Activated CD8-positive, alpha-beta T cell treated with anti-CD3 and anti-CD28 coated beads for 36 hours (primary cell): ENCODE measurements at regions not wholly inside any gene's neighbourhood (a gene's known extent, or its start where the extent isn't known, plus 50 kb on each side); places are given as distances from the start of the nearest gene placed in this dataset.
"Not testable (repeated sequence)": the region's sequence is repeated elsewhere in the genome, so short reads cannot be mapped to it uniquely, and the experiment has no call there.

Experiments used
- ATAC-seq: fragments of 200-7000 bp; cut with Tn5 transposase; one replicate; pipeline ENCODE4 v1.10.0; 2021; ENCODE audit warnings: mild to moderate bottlenecking, moderate library complexity
- CTCF ChIA-PET: fragments of 350-600 bp; sonication (Branson Sonifier 250); formaldehyde crosslinking; loops from one replicate; lab custom pipeline; 2021; ENCODE audit warnings: antibody characterized with exemption; lab: Charles Lee
- POLR2A ChIA-PET: fragments of 350-600 bp; sonication (Branson Sonifier 250); formaldehyde crosslinking; loops from one replicate; lab custom pipeline; 2021; ENCODE audit warnings: antibody characterized with exemption; lab: Charles Lee
- DNase-seq: peaks from one replicate; pipeline ENCODE4 v3.0.0-alpha.2; 2020
- H3K27ac Mint-ChIP-seq: one replicate; pipeline ENCODE4 v1.8.0; 2021; ENCODE audit warnings: mild to moderate bottlenecking, mixed read lengths
- H3K27me3 Mint-ChIP-seq: one replicate; pipeline ENCODE4 v1.8.0; 2021; ENCODE audit warnings: mixed read lengths
- H3K36me3 Mint-ChIP-seq: one replicate; pipeline ENCODE4 v1.8.0; 2021; ENCODE audit warnings: low read depth, mixed read lengths
- H3K4me1 Mint-ChIP-seq: one replicate; pipeline ENCODE4 v1.8.0; 2021; ENCODE audit warnings: low read depth, mixed read lengths
- H3K4me3 Mint-ChIP-seq: one replicate; pipeline ENCODE4 v1.8.0; 2021; ENCODE audit warnings: mild to moderate bottlenecking, moderate library complexity, mixed read lengths
- H3K9me3 Mint-ChIP-seq: one replicate; pipeline ENCODE4 v1.8.0; 2021; ENCODE audit warnings: mixed read lengths
- CTCF ChIP-seq: fragments of 200-600 bp; IDR thresholded peaks from one replicate; pipeline ENCODE4 v1.8.0; 2022; ENCODE audit warnings: antibody characterized with exemption, mild to moderate bottlenecking
- intact Hi-C: fragments of 100-400 bp; cut with micrococcal nuclease; formaldehyde crosslinking; loops from one replicate; pipeline ENCODE4 v1.10.0; 2022

GRCh38 chr1:80155371-80155770, 1148.8 kb upstream of the ADGRL4 start:
- no peak overlapping the region for H3K4me3 Mint-ChIP-seq
- no peak for ATAC-seq
- peaks cover 11% of the 10 kb centered on the region for H3K9me3 Mint-ChIP-seq
- no peak for DNase-seq
- intact Hi-C loops = no loop called here
- H3K4me1 Mint-ChIP-seq = no peaks in the 10 kb centered on the region
- CTCF ChIA-PET = no interaction called here
- TF ChIP-seq CTCF = no peak
- no peaks in the 10 kb centered on the region for H3K36me3 Mint-ChIP-seq
- H3K27ac Mint-ChIP-seq = no peak overlapping the region
- H3K27me3 Mint-ChIP-seq = no peaks in the 10 kb centered on the region
- POLR2A ChIA-PET = no interaction called here

- ChIA-PET CTCF (no interaction called here), POLR2A (no interaction called here)
- Mint-ChIP-seq H3K4me3 (no peak overlapping the region), H3K27me3 (no peaks in the 10 kb centered on the region), H3K9me3 (peaks cover 18% of the 10 kb centered on the region), H3K4me1 (no peaks in the 10 kb centered on the region), H3K36me3 (no peaks in the 10 kb centered on the region), H3K27ac (no peak overlapping the region)
- intact Hi-C loops = no loop called here
- no peak for TF ChIP-seq CTCF
- no peak for ATAC-seq
- no peak for DNase-seq
Observed at GRCh38 chr1:80154176-80154575, 1147.6 kb upstream of the ADGRL4 start.

GRCh38 chr1:80153762-80154161, 1147.2 kb upstream of the ADGRL4 start:
- DNase-seq (no peak), ATAC-seq (no peak)
- TF ChIP-seq CTCF = no peak
- Mint-ChIP-seq H3K27me3 (no peaks in the 10 kb centered on the region), H3K4me1 (no peaks in the 10 kb centered on the region), H3K9me3 (peaks cover 20% of the 10 kb centered on the region), H3K27ac (no peak overlapping the region), H3K36me3 (no peaks in the 10 kb centered on the region), H3K4me3 (no peak overlapping the region)
- ChIA-PET CTCF (no interaction called here), POLR2A (no interaction called here)
- intact Hi-C loops = no loop called here

- no peaks in the 10 kb centered on the region for H3K4me1 Mint-ChIP-seq
- intact Hi-C loops = no loop called here
- no peak overlapping the region for H3K27ac Mint-ChIP-seq
- ChIA-PET CTCF (no interaction called here), POLR2A (no interaction called here)
- DNase-seq (no peak), ATAC-seq (no peak)
- no peak for TF ChIP-seq CTCF
- no peaks in the 10 kb centered on the region for H3K36me3 Mint-ChIP-seq
- H3K9me3 Mint-ChIP-seq = peaks cover 9% of the 10 kb centered on the region
- no peak overlapping the region for H3K4me3 Mint-ChIP-seq
- H3K27me3 Mint-ChIP-seq = no peaks in the 10 kb centered on the region
Observed at GRCh38 chr1:80143361-80143760, 1136.8 kb upstream of the ADGRL4 start.

- intact Hi-C loops, H3K4me1 Mint-ChIP-seq, CTCF ChIA-PET, ATAC-seq, H3K4me3 Mint-ChIP-seq, POLR2A ChIA-PET, H3K9me3 Mint-ChIP-seq, H3K27ac Mint-ChIP-seq, DNase-seq, H3K27me3 Mint-ChIP-seq, H3K36me3 Mint-ChIP-seq: not testable (repeated sequence)
Observed at GRCh38 chr1:80137946-80138602, 1131.5 kb upstream of the ADGRL4 start.
